Psoas muscle (tissue), 7 donors: ENCODE measurements at regions not wholly inside any gene's neighbourhood (a gene's known extent, or its start where the extent isn't known, plus 50 kb on each side); places are given as distances from the start of the nearest gene placed in this dataset.

ENCODE experiments used
- ATAC-seq, 4 donors: fragments of 200-7000 bp; cut with Tn5 transposase; one replicate each; pipeline ENCODE4 v1.9.1; 2020; ENCODE audit warnings: moderate library complexity in 3 of 4, mild to moderate bottlenecking in 2 of 4
- DNase-seq, 2 donors: peaks; one replicate each; pipeline ENCODE4 v3.0.0-alpha.2; 2020
- H3K27ac ChIP-seq: fragments of 200-600 bp; one replicate; pipeline ENCODE4 v1.8.0; 2022
- H3K27me3 ChIP-seq, 3 donors: fragments of 200-600 bp in 1 of 3; one replicate each; pipeline versions ENCODE4 v1.6.1 to v1.8.0; 2013 to 2022; ENCODE audit warnings: low read length in 2 of 3, mild to moderate bottlenecking in 2 of 3, moderate library complexity in 1 of 3; ENCODE audit not compliant: insufficient read depth in 3 of 3
- H3K36me3 ChIP-seq, 2 donors: fragments of 200-600 bp in 1 of 2; one replicate each; pipeline versions ENCODE4 v1.6.1 to v1.8.0; 2013 to 2022; ENCODE audit warnings: low read depth in 1 of 2, mild to moderate bottlenecking in 1 of 2, moderate library complexity in 1 of 2; ENCODE audit not compliant: insufficient read depth in 1 of 2
- H3K4me1 ChIP-seq: fragments of 200-600 bp; one replicate; pipeline ENCODE4 v1.8.0; 2022
- H3K4me3 ChIP-seq: fragments of 200-600 bp; one replicate; pipeline ENCODE4 v1.8.0; 2022; ENCODE audit warnings: mild to moderate bottlenecking
- H3K9me3 ChIP-seq: fragments of 200-600 bp; one replicate; pipeline ENCODE4 v1.8.0; 2022
- CTCF ChIP-seq: fragments of 200-600 bp; IDR thresholded peaks from one replicate; pipeline ENCODE4 v1.8.0; 2022; ENCODE audit warnings: antibody characterized with exemption
- WGBS, 3 donors: extraction: QIAGEN DNeasy Blood & Tissue Kit; methylation state at CpG; one replicate each; pipeline versions ENCODE4 v1.1.6 to v1.1.7; 2013; 5-methylcytosine and 5-hydroxymethylcytosine counted together
- intact Hi-C, 2 donors: fragments of 100-400 bp; cut with DNase I; formaldehyde crosslinking; loops; one replicate each; pipeline versions ENCODE4 v1.11.0 to v1.14.2; 2022
- donor health status: healthy with polysubstance abuse.
- donor health status: DM: no; HTN: no; CAD: no; lungs with moderate emphysema.
- donor health status: Bipolar disorder and iron deficiency.
- donor health status: healthy.
- donor health status: DM: yes; HTN: yes; CAD: no.
- donor health status: DM: no; HTN: no; CAD: no.
- donor health status: DM: yes; HTN: yes; CAD: no.

DNA sequence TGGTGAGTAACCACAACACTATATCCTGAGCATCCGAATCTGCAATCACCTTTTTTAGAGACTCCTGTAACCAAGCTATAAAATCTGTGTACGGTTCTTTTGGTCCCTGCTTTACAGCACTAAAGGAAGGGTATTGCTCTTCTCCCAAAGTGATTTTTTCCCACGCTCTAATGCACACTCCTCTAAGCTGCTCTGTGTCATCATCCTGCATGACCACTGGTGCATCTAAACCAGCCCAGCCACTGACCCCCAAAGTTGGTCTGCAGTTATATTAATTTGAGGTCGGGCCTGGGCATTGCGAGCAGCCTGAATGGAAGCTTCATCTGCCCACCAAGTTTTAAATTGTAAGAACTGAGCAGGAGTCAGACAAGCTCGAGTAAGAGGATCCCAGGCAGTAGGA, 480.0 kb downstream of the PTPRU start:
- no peaks in the 10 kb centered on the region for H3K4me1 ChIP-seq
- DNase-seq (no peak), ATAC-seq (no peak)
- TF ChIP-seq CTCF, result no peak
- intact Hi-C loops, result no loop called here
- H3K27ac ChIP-seq, result no peak overlapping the region
- no peak overlapping the region for H3K4me3 ChIP-seq
- WGBS, 3 donors, result 62 to 76% (median 62%) methylated on average over 6 of the region's 6 CpGs
- no peaks in the 10 kb centered on the region for H3K36me3 ChIP-seq
- peaks cover 0 to 4% (median 0%) of the 10 kb centered on the region in 3 donors for H3K27me3 ChIP-seq
- H3K9me3 ChIP-seq, result no peaks in the 10 kb centered on the region

DNA sequence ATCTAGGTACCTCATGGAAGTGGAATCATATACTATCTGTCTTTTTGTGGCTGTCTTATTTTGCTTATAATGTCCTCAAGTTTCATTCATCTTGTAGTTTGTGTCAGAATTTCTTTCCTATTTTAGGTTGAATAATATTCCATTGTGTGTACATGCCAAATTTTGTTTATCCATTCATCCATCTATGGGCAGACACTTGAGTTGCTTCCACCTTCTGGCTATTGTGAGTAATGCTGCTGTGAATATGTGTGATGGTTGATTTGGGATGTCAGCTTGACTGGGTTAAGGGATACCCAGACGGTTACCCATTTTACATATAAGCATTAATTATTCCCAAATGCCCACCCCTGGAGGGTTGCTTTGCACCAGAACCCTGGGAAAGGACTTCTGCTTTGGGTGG, 477.5 kb downstream of the PTPRU start:
- intact Hi-C loops, result no loop called here
- H3K27me3 ChIP-seq, result peaks cover 0 to 9% (median 0%) of the 10 kb centered on the region in 3 donors
- H3K9me3 ChIP-seq, result no peaks in the 10 kb centered on the region
- peak; percentile 11 for TF ChIP-seq CTCF
- H3K27ac ChIP-seq, result no peak overlapping the region
- H3K4me1 ChIP-seq, result no peaks in the 10 kb centered on the region
- no peak overlapping the region for H3K4me3 ChIP-seq
- 37 to 59% (median 50%) methylated on average over 1 of the region's 1 CpG for WGBS, 3 donors
- no peak for DNase-seq
- no peak for ATAC-seq
- H3K36me3 ChIP-seq, result no peaks in the 10 kb centered on the region

GRCh38 chr1:29712801-29713200, 476.5 kb downstream of the PTPRU start:
- H3K4me1 ChIP-seq, result no peaks in the 10 kb centered on the region
- H3K27me3 ChIP-seq, result peaks cover 0 to 20% (median 0%) of the 10 kb centered on the region in 3 donors
- no peak for DNase-seq
- intact Hi-C loops, result no loop called here
- no peaks in the 10 kb centered on the region for H3K9me3 ChIP-seq
- 59 to 73% (median 73%) methylated on average over 7 of the region's 7 CpGs for WGBS, 3 donors
- no peaks in the 10 kb centered on the region for H3K36me3 ChIP-seq
- H3K4me3 ChIP-seq, result no peak overlapping the region
- H3K27ac ChIP-seq, result no peak overlapping the region
- no peak for TF ChIP-seq CTCF
- ATAC-seq, result no peak

GRCh38 chr1:29712284-29712651, 475.9 kb downstream of the PTPRU start:
- DNase-seq (no peak), ATAC-seq (no peak)
- WGBS, 3 donors, result 46 to 56% (median 49%) methylated on average over 4 of the region's 4 CpGs
- Histone ChIP-seq H3K36me3 (no peaks in the 10 kb centered on the region), H3K9me3 (no peaks in the 10 kb centered on the region), H3K27ac (no peak overlapping the region), H3K4me1 (no peaks in the 10 kb centered on the region), H3K4me3 (no peak overlapping the region), H3K27me3 (peaks cover 0 to 23% (median 0%) of the 10 kb centered on the region in 3 donors)
- intact Hi-C loops, result no loop called here
- TF ChIP-seq CTCF, result no peak

GRCh38 chr1:29711582-29712283, 475.4 kb downstream of the PTPRU start:
- Histone ChIP-seq H3K27me3 (peaks cover 0 to 22% (median 0%) of the 10 kb centered on the region in 3 donors), H3K36me3 (no peaks in the 10 kb centered on the region), H3K27ac (no peak overlapping the region), H3K4me1 (no peaks in the 10 kb centered on the region), H3K9me3 (no peaks in the 10 kb centered on the region), H3K4me3 (no peak overlapping the region)
- DNase-seq (no peak), ATAC-seq (no peak)
- TF ChIP-seq CTCF, result no peak
- WGBS, 3 donors, result 22 to 41% (median 32%) methylated on average over 7 of the region's 7 CpGs
- intact Hi-C loops, result no loop called here
